Duodenal mucosa (tissue), 2 donors: ENCODE measurements at regions not wholly inside any gene's neighbourhood (a gene's known extent, or its start where the extent isn't known, plus 50 kb on each side); places are given as distances from the start of the nearest gene placed in this dataset.

Experiments
- H3K27ac ChIP-seq: one replicate; pipeline ENCODE4 v1.7.0; 2013; ENCODE audit warnings: low read depth, low read length
- H3K27me3 ChIP-seq, 2 donors: one replicate each; pipeline ENCODE4 v1.7.0; 2013; ENCODE audit warnings: low read length in 2 of 2, control low read depth in 1 of 2; ENCODE audit not compliant: insufficient read depth in 2 of 2, control insufficient read depth in 1 of 2
- H3K36me3 ChIP-seq, 2 donors: one replicate each; pipeline ENCODE4 v1.7.0; 2013; ENCODE audit warnings: low read length in 2 of 2, control low read depth in 1 of 2; ENCODE audit not compliant: insufficient read depth in 2 of 2, control insufficient read depth in 1 of 2
- H3K4me1 ChIP-seq, 2 donors: one replicate each; pipeline ENCODE4 v1.7.0; 2013; ENCODE audit warnings: low read length in 2 of 2, control low read depth in 1 of 2; ENCODE audit not compliant: insufficient read depth in 2 of 2, control insufficient read depth in 1 of 2
- H3K4me3 ChIP-seq, 2 donors: one replicate each; pipeline ENCODE4 v1.7.0; 2013; ENCODE audit warnings: low read length in 2 of 2, low read depth in 1 of 2
- H3K9ac ChIP-seq, 2 donors: one replicate each; pipeline ENCODE4 v1.7.0; 2013; ENCODE audit warnings: low read length in 2 of 2, low read depth in 1 of 2
- H3K9me3 ChIP-seq, 2 donors: one replicate each; pipeline ENCODE4 v1.7.0; 2013; ENCODE audit warnings: low read length in 2 of 2, control low read depth in 1 of 2; ENCODE audit not compliant: control insufficient read depth in 1 of 2

DNA sequence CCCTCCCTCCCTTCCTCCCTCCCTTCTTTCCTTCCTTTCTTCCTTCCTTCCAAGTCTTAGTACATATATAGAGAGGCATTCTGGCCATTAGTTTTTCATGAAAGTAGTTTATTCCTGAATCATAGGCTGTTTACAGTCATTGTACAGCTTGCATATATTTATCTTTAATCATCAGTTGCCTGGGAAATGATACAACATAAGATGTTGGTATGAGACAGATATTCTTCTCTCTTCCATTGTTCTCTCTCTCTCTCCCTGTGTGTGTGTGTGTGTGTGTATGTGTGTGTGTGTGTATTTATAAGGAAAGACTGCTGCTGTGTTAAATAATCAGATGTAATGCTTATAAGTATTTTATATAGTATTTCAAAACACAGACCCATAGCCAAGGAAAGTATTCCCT, 289.8 kb upstream of the UBE2E3 start:
- Histone ChIP-seq H3K9ac (no peak overlapping the region), H3K27me3 (no peaks in the 10 kb centered on the region), H3K36me3 (no peaks in the 10 kb centered on the region), H3K27ac (no peak overlapping the region), H3K4me1 (no peaks in the 10 kb centered on the region), H3K9me3 (no peaks in the 10 kb centered on the region), H3K4me3 (no peak overlapping the region)

DNA sequence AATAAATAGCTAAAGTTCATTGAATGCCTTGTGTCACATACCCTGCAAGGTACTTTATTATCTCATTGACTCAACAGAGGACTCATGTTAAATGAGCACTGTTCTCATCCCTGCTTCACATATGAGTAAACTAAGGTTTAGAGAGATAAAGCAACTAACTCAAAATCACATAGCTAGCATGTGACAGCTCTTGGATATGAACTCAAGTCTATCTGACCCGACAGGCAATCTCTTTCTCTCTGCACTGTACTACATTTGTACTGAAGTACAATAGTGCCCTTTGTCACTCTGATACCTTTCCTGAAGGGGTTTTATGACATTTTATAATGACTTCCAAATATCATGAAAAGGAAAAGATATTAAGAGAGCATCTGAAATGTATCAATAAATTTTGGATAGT, 297.5 kb upstream of the UBE2E3 start:
- Histone ChIP-seq H3K9ac (no peak overlapping the region), H3K27me3 (no peaks in the 10 kb centered on the region), H3K9me3 (no peaks in the 10 kb centered on the region), H3K27ac (no peak overlapping the region), H3K4me1 (peaks cover 0 to 5% of the 10 kb centered on the region in 2 donors), H3K4me3 (no peak overlapping the region), H3K36me3 (no peaks in the 10 kb centered on the region)

DNA sequence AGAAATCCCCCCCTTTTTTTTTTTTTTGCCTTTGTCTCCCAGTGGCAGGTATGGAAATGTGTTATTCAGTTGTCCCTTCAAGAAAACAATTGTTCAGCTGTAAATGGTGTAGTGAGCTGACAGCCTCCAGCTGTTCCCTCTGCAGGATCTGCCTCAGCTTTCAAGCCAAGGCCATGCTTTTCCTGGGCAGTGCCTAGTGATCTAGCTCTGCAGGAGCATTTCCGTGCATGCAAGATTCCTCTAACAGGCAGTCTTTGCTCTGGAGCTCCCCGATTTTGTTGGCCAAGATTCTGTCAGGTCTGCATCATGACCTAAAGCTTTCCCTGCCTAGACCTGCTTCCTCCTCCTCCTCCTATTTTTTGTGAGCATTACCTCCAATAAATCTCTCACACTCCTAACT, 300.7 kb upstream of the UBE2E3 start:
- H3K27ac ChIP-seq = no peak overlapping the region
- no peaks in the 10 kb centered on the region for H3K27me3 ChIP-seq
- H3K4me3 ChIP-seq = no peak overlapping the region
- H3K36me3 ChIP-seq = no peaks in the 10 kb centered on the region
- no peaks in the 10 kb centered on the region for H3K9me3 ChIP-seq
- no peak overlapping the region for H3K9ac ChIP-seq
- H3K4me1 ChIP-seq = peaks cover 0 to 10% of the 10 kb centered on the region in 2 donors

DNA sequence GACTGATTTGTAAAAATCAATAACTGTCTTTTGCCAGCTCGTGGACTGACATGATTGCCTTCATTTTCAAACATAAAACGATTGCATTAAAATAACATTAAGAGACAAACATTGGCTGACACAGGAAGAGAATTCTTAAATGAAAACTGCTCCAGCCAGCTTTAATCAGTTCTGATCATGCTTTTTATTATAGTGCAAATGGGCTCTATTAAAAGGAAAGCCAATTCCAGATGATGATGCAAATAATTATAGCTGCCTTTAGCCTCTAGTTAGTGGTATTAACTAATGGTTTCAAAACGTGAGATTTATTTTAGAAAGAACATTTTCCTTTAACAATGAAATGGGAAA, 301.8 kb upstream of the UBE2E3 start:
- Histone ChIP-seq H3K27me3 (no peaks in the 10 kb centered on the region), H3K27ac (no peak overlapping the region), H3K9me3 (no peaks in the 10 kb centered on the region), H3K4me1 (peaks cover 0 to 10% of the 10 kb centered on the region in 2 donors), H3K36me3 (no peaks in the 10 kb centered on the region), H3K4me3 (no peak overlapping the region), H3K9ac (no peak overlapping the region)

DNA sequence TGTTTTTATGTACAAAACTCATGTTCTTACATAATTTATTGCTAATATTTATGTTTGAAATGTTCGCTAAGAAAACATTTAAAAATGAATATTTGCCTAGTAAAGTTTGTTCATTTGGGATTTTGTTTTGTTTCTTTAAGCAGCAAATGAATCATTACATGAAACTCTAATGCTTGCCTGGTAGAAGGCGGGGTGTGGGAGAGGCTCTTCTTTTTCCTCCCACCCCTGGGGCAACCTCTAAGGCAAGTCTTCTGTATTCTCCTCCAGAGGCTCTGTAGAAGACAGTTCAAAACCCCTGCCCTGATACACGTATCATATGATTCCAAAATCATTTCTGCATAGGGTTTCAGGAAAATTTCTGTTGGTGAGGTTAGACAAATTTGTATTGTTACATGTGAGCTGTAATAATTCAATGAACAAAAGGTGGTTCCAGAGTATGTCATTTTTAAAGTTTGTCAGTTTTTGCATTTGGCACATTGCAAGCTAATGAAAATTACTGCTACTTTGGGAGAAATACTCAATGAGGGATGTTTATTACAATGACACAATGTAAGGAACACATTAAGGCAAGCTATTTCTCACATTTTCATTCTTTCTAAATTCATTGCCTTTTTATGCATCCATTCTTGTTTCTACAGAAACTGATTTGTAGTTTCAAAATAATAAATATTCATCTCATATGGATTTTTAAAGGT, 302.3 kb upstream of the UBE2E3 start:
- no peak overlapping the region for H3K9ac ChIP-seq
- H3K4me3 ChIP-seq = no peak overlapping the region
- no peaks in the 10 kb centered on the region for H3K36me3 ChIP-seq
- H3K9me3 ChIP-seq = no peaks in the 10 kb centered on the region
- H3K4me1 ChIP-seq = peaks cover 0 to 10% of the 10 kb centered on the region in 2 donors
- no peaks in the 10 kb centered on the region for H3K27me3 ChIP-seq
- no peak overlapping the region for H3K27ac ChIP-seq

DNA sequence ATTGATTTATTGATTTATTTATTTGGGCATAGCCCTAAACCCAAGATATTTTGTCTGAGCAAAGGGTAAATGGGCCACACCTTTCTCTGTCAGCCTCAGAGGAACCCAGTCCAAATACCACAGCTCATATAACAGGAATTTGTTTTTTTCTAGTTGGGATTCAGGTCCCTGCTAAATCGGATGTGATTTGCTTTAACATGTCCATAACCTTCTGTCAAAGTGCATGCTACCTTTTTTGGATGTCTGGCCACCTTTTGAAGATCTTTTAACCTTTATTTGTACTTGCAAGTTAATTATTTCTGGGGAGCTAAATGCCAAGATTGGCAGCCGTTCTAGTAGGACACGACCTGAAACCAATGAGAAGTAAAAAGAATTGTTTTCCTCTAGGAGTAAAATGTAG, 303.2 kb upstream of the UBE2E3 start:
- H3K27me3 ChIP-seq = no peaks in the 10 kb centered on the region
- peaks cover 0 to 10% of the 10 kb centered on the region in 2 donors for H3K4me1 ChIP-seq
- no peaks in the 10 kb centered on the region for H3K36me3 ChIP-seq
- H3K9me3 ChIP-seq = no peaks in the 10 kb centered on the region
- H3K4me3 ChIP-seq = no peak overlapping the region
- no peak overlapping the region for H3K27ac ChIP-seq
- H3K9ac ChIP-seq = no peak overlapping the region

DNA sequence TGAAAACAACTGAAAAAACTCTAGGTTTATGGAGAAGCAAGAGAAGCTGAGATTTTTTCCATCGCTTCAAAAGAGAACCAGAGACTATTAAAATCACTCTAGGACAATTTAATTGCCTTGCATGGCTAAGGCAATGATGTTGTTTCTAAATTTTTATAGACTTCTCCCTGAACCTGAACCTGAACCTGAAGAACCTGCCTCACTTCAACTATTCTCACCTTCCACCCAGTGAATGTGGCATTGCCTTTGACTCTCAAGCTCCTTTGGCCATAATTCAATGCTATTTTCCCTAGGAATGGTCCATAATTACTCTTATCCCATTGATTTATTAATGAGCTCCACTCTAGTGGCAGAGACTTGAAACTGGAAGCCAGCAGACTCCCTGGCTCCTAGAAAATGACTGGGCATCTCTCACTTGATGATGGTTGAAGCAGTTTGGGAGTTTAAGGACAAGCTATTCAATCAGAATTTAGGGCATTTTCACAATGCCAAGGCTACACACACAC, 303.8 kb upstream of the UBE2E3 start:
- H3K27me3 ChIP-seq = no peaks in the 10 kb centered on the region
- no peak overlapping the region for H3K27ac ChIP-seq
- H3K36me3 ChIP-seq = no peaks in the 10 kb centered on the region
- no peak overlapping the region for H3K4me3 ChIP-seq
- no peak overlapping the region for H3K9ac ChIP-seq
- no peaks in the 10 kb centered on the region for H3K9me3 ChIP-seq
- peaks cover 0 to 10% of the 10 kb centered on the region in 2 donors for H3K4me1 ChIP-seq

DNA sequence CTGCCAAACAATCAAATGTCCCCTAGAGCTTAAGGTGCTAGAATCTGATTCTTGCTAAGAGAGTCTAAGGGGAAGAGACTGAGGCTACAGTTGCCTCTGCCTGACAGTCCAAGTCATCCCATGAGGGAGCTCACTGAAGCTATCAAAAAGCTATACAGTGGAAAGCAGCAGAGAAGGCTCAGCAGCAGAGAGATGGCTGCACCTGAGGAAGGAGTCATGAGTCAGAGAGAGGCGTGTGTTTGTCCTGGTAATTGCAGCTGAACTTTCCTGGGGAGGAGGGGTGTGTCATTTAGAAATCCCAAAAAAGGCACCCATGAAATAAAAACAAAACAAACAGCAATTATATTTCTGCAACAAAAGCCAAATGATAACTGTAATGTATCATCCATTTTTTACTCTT, 305.2 kb upstream of the UBE2E3 start:
- no peaks in the 10 kb centered on the region for H3K27me3 ChIP-seq
- H3K27ac ChIP-seq = no peak overlapping the region
- H3K4me1 ChIP-seq = peaks cover 0 to 10% of the 10 kb centered on the region in 2 donors
- H3K9me3 ChIP-seq = no peaks in the 10 kb centered on the region
- H3K9ac ChIP-seq = no peak overlapping the region
- H3K36me3 ChIP-seq = no peaks in the 10 kb centered on the region
- no peak overlapping the region for H3K4me3 ChIP-seq

DNA sequence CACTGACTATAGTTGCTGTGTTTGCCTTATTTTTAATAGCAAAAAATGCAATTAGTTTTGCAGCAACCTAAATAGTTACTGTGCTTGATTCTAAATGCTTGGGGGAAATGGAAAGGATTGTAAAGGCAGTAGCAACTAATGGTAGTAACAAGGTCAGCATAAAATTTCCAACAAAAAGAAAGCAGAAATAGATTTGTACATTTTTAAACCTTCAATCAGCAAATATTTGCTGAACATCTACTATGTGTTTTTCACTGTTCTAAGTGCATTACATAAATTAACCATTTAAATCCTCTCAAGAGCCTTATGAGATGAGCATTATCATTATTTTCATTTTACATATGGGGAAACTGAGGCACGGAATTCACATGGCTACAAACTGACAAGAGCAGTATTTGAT, 308.0 kb upstream of the UBE2E3 start:
- no peak overlapping the region for H3K9ac ChIP-seq
- no peak overlapping the region for H3K4me3 ChIP-seq
- no peaks in the 10 kb centered on the region for H3K9me3 ChIP-seq
- no peak overlapping the region for H3K27ac ChIP-seq
- no peaks in the 10 kb centered on the region for H3K27me3 ChIP-seq
- peaks cover 0 to 5% of the 10 kb centered on the region in 2 donors for H3K4me1 ChIP-seq
- no peaks in the 10 kb centered on the region for H3K36me3 ChIP-seq

DNA sequence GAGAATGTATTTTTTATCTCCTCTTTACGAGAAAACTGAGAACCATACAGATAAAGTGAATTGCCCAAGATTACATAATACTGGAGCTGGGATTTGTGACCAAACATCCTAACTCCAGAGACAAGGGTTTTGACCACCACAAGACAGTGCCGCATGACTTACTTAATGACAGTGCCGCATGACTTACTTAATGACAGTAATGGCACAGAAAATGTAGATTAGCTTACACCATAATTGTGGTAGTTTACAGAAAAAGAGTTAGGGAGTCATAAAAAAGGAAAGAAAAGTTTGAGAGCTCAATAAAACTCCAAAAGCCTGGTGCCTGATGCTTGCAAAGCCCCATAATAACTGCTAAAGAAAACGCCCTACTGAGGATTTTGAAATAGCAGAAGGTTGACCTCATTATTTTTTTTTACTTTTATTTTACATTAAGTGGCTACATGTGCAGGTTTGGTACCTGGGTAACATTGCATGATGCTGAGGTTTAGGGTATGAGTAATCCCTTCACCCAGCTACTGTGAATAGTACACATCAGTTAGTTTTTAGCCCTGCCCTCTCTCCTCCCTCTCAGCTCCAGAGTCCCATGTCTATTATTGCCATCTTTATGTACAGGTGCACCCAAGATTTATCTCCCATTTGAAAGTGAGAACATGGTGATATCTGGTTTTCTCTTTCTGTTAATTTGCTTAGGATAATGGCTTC, 310.0 kb upstream of the UBE2E3 start:
- Histone ChIP-seq H3K4me3 (no peak overlapping the region), H3K27me3 (no peaks in the 10 kb centered on the region), H3K4me1 (no peaks in the 10 kb centered on the region), H3K36me3 (no peaks in the 10 kb centered on the region), H3K9me3 (no peaks in the 10 kb centered on the region), H3K9ac (no peak overlapping the region), H3K27ac (no peak overlapping the region)
